ENCODE measurements at regions not wholly inside any gene's neighbourhood (a gene's known extent, or its start where the extent isn't known, plus 50 kb on each side); places are given as distances from the start of the nearest gene placed in this dataset.

DNA sequence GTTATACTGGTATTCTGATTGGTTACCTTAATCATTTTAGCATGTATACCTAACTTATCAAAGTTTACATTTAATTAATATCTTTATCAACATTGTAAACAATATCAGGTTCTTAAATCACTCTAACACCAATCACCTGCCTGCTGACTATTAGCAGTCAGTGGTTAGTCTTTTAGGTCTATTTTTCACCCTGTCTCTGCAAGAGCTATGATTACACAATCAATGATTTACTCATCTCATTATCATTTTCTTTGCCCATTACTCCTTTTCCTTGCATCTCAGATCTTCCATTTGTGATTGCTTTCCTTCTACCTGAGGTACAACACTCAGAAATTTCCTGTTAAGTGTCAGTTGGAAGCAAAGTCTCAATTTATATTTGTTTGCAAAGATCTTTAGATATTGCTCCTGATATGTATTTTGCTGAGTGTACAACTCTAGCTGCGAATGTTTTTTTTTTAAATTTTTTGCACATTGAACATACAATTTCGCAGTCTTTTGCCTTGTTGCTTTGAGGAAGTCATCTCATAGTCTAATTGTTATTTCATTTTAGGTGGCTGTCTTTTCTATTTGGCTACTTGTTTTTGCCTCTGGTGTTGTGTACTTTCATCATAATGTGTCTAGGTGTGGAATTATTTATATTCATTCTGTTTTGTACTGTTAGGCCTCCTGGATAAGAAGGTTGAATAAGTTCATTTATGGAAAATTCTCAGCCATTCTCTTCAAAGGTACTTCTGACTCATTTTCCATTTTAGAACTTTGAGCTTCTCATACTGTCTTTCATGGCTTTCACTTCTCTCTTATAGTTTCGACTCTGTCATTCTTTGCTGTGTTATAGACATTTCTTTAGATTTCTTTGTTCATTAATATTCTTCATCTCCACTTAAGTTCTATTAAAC, 104.9 kb upstream of the CEP162 start:
- Histone ChIP-seq H3K27me3 (ENCODE audit: control insufficient read depth, insufficient read depth, low read length) (no peaks in the 10 kb centered on the region), H3K9me3 (ENCODE audit: control insufficient read depth, insufficient read depth, low read depth, low read length) (no peaks in the 10 kb centered on the region), H3K4me1 (ENCODE audit: control insufficient read depth, insufficient read depth, low read length) (no peaks in the 10 kb centered on the region), H3K36me3 (ENCODE audit: control insufficient read depth, insufficient read depth, low read length) (no peaks in the 10 kb centered on the region), H3K27ac (ENCODE audit: low read length) (no peak overlapping the region), H3K4me3 (ENCODE audit: low read depth in 2 of 2, low read length in 2 of 2) (no peak overlapping the region)
- in situ Hi-C loops (cut with HindIII; ENCODE audit: low pct_unique_long_range_greater_than_20kb, low sequenced_read_pairs): no loop called here
- no TSS peak for BruUV-seq (replicated peaks)
- POLR2A ChIA-PET: no interaction called here
- CTCF ChIA-PET: no interaction called here
- DNase-seq (ENCODE audit: low read depth, low spot score): no peak
- no peak for TF ChIP-seq POLR2AphosphoS5 (IDR thresholded peaks at IDR 0.05; ENCODE audit: low read depth, low read length)
- TF ChIP-seq, protein P1, sequence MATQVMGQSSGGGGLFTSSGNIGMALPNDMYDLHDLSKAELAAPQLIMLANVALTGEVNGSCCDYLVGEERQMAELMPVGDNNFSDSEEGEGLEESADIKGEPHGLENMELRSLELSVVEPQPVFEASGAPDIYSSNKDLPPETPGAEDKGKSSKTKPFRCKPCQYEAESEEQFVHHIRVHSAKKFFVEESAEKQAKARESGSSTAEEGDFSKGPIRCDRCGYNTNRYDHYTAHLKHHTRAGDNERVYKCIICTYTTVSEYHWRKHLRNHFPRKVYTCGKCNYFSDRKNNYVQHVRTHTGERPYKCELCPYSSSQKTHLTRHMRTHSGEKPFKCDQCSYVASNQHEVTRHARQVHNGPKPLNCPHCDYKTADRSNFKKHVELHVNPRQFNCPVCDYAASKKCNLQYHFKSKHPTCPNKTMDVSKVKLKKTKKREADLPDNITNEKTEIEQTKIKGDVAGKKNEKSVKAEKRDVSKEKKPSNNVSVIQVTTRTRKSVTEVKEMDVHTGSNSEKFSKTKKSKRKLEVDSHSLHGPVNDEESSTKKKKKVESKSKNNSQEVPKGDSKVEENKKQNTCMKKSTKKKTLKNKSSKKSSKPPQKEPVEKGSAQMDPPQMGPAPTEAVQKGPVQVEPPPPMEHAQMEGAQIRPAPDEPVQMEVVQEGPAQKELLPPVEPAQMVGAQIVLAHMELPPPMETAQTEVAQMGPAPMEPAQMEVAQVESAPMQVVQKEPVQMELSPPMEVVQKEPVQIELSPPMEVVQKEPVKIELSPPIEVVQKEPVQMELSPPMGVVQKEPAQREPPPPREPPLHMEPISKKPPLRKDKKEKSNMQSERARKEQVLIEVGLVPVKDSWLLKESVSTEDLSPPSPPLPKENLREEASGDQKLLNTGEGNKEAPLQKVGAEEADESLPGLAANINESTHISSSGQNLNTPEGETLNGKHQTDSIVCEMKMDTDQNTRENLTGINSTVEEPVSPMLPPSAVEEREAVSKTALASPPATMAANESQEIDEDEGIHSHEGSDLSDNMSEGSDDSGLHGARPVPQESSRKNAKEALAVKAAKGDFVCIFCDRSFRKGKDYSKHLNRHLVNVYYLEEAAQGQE (IDR thresholded peaks at IDR 0.05; ENCODE audit: insufficient read depth in 1 of 2, low read depth in 2 of 2, low read length in 1 of 2): no peak
- no peak for TF ChIP-seq TCF7L2 (IDR thresholded peaks at IDR 0.05; ENCODE audit: low read depth, low read length)
- TF ChIP-seq SIN3A (IDR thresholded peaks at IDR 0.05; ENCODE audit: borderline replicate concordance, insufficient read depth, low read depth, low read length): no peak
- TF ChIP-seq, protein P2, sequence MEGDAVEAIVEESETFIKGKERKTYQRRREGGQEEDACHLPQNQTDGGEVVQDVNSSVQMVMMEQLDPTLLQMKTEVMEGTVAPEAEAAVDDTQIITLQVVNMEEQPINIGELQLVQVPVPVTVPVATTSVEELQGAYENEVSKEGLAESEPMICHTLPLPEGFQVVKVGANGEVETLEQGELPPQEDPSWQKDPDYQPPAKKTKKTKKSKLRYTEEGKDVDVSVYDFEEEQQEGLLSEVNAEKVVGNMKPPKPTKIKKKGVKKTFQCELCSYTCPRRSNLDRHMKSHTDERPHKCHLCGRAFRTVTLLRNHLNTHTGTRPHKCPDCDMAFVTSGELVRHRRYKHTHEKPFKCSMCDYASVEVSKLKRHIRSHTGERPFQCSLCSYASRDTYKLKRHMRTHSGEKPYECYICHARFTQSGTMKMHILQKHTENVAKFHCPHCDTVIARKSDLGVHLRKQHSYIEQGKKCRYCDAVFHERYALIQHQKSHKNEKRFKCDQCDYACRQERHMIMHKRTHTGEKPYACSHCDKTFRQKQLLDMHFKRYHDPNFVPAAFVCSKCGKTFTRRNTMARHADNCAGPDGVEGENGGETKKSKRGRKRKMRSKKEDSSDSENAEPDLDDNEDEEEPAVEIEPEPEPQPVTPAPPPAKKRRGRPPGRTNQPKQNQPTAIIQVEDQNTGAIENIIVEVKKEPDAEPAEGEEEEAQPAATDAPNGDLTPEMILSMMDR (IDR thresholded peaks at IDR 0.05): no peak
- ATAC-seq: no peak
- intact Hi-C loops (cut with micrococcal nuclease; ENCODE audit: unreplicated experiment): no loop called here

DNA sequence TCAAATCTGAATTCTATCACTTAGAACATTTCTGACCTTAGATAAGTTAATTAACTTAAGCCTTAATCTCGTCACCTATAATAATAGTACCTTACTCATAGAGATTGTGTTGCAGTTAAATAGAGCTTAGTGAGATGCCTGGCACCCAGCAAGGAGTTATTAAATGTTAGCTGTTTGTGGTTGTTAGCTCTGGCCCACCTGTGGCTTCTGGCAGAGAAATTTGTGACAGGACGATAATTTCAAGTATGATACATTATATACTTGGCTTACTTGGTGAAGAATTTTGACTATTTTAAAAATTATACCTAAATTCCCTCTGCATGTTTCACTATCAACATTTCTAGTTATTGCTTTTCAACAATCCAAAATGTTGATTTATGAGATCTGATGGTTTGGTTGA, 102.9 kb upstream of the CEP162 start:
- no peaks in the 10 kb centered on the region for H3K36me3 ChIP-seq (ENCODE audit: control insufficient read depth, insufficient read depth, low read length)
- no TSS peak for BruUV-seq (replicated peaks)
- H3K9me3 ChIP-seq (ENCODE audit: control insufficient read depth, insufficient read depth, low read depth, low read length): no peaks in the 10 kb centered on the region
- no peaks in the 10 kb centered on the region for H3K4me1 ChIP-seq (ENCODE audit: control insufficient read depth, insufficient read depth, low read length)
- H3K4me3 ChIP-seq (ENCODE audit: low read depth in 2 of 2, low read length in 2 of 2): no peak overlapping the region
- ChIA-PET CTCF (no interaction called here), POLR2A (no interaction called here)
- TF ChIP-seq POLR2AphosphoS5 (IDR thresholded peaks at IDR 0.05; ENCODE audit: low read depth, low read length): no peak
- no peak for TF ChIP-seq SIN3A (IDR thresholded peaks at IDR 0.05; ENCODE audit: borderline replicate concordance, insufficient read depth, low read depth, low read length)
- no peak for TF ChIP-seq TCF7L2 (IDR thresholded peaks at IDR 0.05; ENCODE audit: low read depth, low read length)
- TF ChIP-seq, protein P1 (IDR thresholded peaks at IDR 0.05; ENCODE audit: insufficient read depth in 1 of 2, low read depth in 2 of 2, low read length in 1 of 2): no peak
- TF ChIP-seq, protein P2 (IDR thresholded peaks at IDR 0.05): no peak
- ATAC-seq (no peak), DNase-seq (ENCODE audit: low read depth, low spot score) (no peak)
- H3K27me3 ChIP-seq (ENCODE audit: control insufficient read depth, insufficient read depth, low read length): no peaks in the 10 kb centered on the region
- intact Hi-C loops (cut with micrococcal nuclease; ENCODE audit: unreplicated experiment): no loop called here
- H3K27ac ChIP-seq (ENCODE audit: low read length): no peak overlapping the region
- in situ Hi-C loops (cut with HindIII; ENCODE audit: low pct_unique_long_range_greater_than_20kb, low sequenced_read_pairs): no loop called here
